Ishikawa (cell line): ENCODE measurements at regions not wholly inside any gene's neighbourhood (a gene's known extent, or its start where the extent isn't known, plus 50 kb on each side); places are given as distances from the start of the nearest gene placed in this dataset.

Source experiments
- CEBPB ChIP-seq: IDR thresholded peaks from 2 replicates; pipeline ENCODE4 v1.6.1; 2012
- CREB1 ChIP-seq: IDR thresholded peaks from 2 replicates; pipeline ENCODE4 v1.6.1; 2012; ENCODE audit warnings: low read depth
- EGR1 ChIP-seq: IDR thresholded peaks from 2 replicates; pipeline ENCODE4 v1.6.1; 2012
- EP300 ChIP-seq: IDR thresholded peaks from 2 replicates; pipeline ENCODE4 v1.6.1; 2012; ENCODE audit warnings: borderline replicate concordance
- FOXM1 ChIP-seq: IDR thresholded peaks from 2 replicates; pipeline ENCODE4 v1.6.1; 2012; ENCODE audit warnings: low read depth, borderline replicate concordance
- NFIC ChIP-seq: IDR thresholded peaks from 2 replicates; pipeline ENCODE4 v1.6.1; 2012
- RAD21 ChIP-seq: IDR thresholded peaks from 2 replicates; pipeline ENCODE4 v1.6.1; 2012; ENCODE audit warnings: low read depth
- TAF1 ChIP-seq: IDR thresholded peaks from 2 replicates; pipeline ENCODE4 v1.6.1; 2012; ENCODE audit warnings: low read depth, mild to moderate bottlenecking
- TCF12 ChIP-seq: IDR thresholded peaks from 2 replicates; pipeline ENCODE4 v1.6.1; 2012; ENCODE audit warnings: low read depth
- TEAD4 ChIP-seq: IDR thresholded peaks from 2 replicates; pipeline ENCODE4 v1.6.1; 2012
- USF1 ChIP-seq: IDR thresholded peaks from 2 replicates; pipeline ENCODE4 v1.6.1; 2012
- YY1 ChIP-seq: IDR thresholded peaks from 2 replicates; pipeline ENCODE4 v1.6.1; 2012; ENCODE audit warnings: low read depth
- ZBTB7A ChIP-seq: IDR thresholded peaks from 2 replicates; pipeline ENCODE4 v1.6.1; 2012; ENCODE audit warnings: low read depth
- TF ChIP-seq, protein P1 (sequence below): IDR thresholded peaks from 2 replicates; pipeline ENCODE4 v1.6.1; 2012
- TF ChIP-seq, protein P2 (sequence below): IDR thresholded peaks from 2 replicates; pipeline ENCODE4 v1.6.1; 2012; ENCODE audit warnings: low read depth, mild to moderate bottlenecking

- no peak for TF ChIP-seq NFIC
- TF ChIP-seq RAD21, result no peak
- TF ChIP-seq TCF12, result no peak
- TF ChIP-seq, protein P1, sequence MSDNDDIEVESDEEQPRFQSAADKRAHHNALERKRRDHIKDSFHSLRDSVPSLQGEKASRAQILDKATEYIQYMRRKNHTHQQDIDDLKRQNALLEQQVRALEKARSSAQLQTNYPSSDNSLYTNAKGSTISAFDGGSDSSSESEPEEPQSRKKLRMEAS, result no peak
- TF ChIP-seq, protein P2, sequence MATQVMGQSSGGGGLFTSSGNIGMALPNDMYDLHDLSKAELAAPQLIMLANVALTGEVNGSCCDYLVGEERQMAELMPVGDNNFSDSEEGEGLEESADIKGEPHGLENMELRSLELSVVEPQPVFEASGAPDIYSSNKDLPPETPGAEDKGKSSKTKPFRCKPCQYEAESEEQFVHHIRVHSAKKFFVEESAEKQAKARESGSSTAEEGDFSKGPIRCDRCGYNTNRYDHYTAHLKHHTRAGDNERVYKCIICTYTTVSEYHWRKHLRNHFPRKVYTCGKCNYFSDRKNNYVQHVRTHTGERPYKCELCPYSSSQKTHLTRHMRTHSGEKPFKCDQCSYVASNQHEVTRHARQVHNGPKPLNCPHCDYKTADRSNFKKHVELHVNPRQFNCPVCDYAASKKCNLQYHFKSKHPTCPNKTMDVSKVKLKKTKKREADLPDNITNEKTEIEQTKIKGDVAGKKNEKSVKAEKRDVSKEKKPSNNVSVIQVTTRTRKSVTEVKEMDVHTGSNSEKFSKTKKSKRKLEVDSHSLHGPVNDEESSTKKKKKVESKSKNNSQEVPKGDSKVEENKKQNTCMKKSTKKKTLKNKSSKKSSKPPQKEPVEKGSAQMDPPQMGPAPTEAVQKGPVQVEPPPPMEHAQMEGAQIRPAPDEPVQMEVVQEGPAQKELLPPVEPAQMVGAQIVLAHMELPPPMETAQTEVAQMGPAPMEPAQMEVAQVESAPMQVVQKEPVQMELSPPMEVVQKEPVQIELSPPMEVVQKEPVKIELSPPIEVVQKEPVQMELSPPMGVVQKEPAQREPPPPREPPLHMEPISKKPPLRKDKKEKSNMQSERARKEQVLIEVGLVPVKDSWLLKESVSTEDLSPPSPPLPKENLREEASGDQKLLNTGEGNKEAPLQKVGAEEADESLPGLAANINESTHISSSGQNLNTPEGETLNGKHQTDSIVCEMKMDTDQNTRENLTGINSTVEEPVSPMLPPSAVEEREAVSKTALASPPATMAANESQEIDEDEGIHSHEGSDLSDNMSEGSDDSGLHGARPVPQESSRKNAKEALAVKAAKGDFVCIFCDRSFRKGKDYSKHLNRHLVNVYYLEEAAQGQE, result no peak
- no peak for TF ChIP-seq CEBPB
- no peak for TF ChIP-seq YY1
- TF ChIP-seq EGR1, result no peak
- no peak for TF ChIP-seq TAF1
- TF ChIP-seq TEAD4, result no peak
- no peak for TF ChIP-seq EP300
- TF ChIP-seq USF1, result no peak
- TF ChIP-seq FOXM1, result no peak
These were observed 406.1 kb upstream of the ALCAM start for GRCh38 chr3:104960579-104960978.

- TF ChIP-seq YY1 (no peak), EP300 (no peak), TCF12 (no peak), NFIC (no peak), TAF1 (no peak), CEBPB (no peak), USF1 (no peak), RAD21 (no peak), TEAD4 (no peak)
These were observed 404.9 kb upstream of the ALCAM start for GRCh38 chr3:104961851-104962250.

DNA sequence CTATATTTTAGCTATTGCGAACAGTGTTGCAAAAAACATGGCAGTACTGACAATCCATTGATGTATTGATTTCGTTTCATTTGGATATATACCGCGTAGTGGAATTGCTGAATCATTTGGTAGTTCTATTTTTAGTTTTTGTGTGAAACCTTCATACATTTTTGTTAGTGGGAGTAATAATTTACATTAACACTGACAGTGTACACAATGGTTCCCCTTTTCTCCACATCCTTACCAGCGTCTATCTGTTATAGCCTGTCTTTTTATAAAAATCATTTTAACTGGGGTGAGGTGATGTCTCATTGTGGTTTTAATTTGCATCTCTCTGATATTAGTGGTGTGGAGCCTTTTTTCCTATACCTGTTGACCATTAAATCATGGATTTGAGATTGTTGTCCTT lies 392.4 kb upstream of the ALCAM start:
- no peak for TF ChIP-seq ZBTB7A
- no peak for TF ChIP-seq EP300
- TF ChIP-seq TAF1, result no peak

DNA sequence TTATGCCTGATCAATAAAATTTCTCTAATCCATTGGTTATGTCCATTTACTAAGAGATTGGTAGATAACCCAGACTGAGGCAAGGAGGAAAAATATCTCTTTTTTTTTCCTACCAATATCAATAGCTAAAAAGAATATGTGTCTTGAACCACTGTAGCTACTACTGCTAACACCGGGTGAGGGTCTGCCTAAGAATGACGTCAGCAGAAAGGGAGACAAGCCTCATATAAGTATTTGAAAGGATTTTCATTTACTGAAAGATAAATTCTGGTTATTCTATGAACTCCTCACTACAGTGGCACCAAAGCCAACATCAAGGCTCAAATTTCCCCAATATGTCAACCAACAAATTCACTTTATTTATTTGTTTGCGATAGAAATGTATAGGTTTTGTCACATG lies 389.0 kb upstream of the ALCAM start:
- TF ChIP-seq EP300 (no peak), TEAD4 (no peak), TCF12 (no peak), USF1 (no peak), ZBTB7A (no peak), RAD21 (no peak), EGR1 (no peak), CEBPB (no peak), YY1 (no peak), TAF1 (no peak), NFIC (no peak), FOXM1 (no peak), CREB1 (no peak)
- TF ChIP-seq, protein P2, result no peak
- TF ChIP-seq, protein P1, result no peak

- TF ChIP-seq YY1 (no peak), EGR1 (no peak), TCF12 (no peak), TAF1 (no peak), CREB1 (no peak), NFIC (no peak), EP300 (no peak), RAD21 (no peak), USF1 (no peak)
- TF ChIP-seq, protein P1, result no peak
These were observed 384.6 kb upstream of the ALCAM start for GRCh38 chr3:104982130-104982529.

GRCh38 chr3:104987859-104988258 lies 378.9 kb upstream of the ALCAM start:
- TF ChIP-seq TCF12, result no peak
- no peak for TF ChIP-seq TEAD4
- TF ChIP-seq CEBPB, result no peak
- TF ChIP-seq, protein P1, result no peak
- TF ChIP-seq EGR1, result no peak
- TF ChIP-seq CREB1, result no peak
- TF ChIP-seq NFIC, result no peak
- no peak for TF ChIP-seq ZBTB7A
- no peak for TF ChIP-seq TAF1
- no peak for TF ChIP-seq YY1
- no peak for TF ChIP-seq EP300
